GM19463 (cell line): ENCODE measurements at regions not wholly inside any gene's neighbourhood (a gene's known extent, or its start where the extent isn't known, plus 50 kb on each side); places are given as distances from the start of the nearest gene placed in this dataset.

Experiments used
- ATAC-seq: cut with Tn5 transposase; IDR thresholded peaks from one replicate; pipeline ENCODE4 v1.9.1; 2021; ENCODE audit warnings: mild to moderate bottlenecking, moderate library complexity; ENCODE audit not compliant: unreplicated experiment

DNA sequence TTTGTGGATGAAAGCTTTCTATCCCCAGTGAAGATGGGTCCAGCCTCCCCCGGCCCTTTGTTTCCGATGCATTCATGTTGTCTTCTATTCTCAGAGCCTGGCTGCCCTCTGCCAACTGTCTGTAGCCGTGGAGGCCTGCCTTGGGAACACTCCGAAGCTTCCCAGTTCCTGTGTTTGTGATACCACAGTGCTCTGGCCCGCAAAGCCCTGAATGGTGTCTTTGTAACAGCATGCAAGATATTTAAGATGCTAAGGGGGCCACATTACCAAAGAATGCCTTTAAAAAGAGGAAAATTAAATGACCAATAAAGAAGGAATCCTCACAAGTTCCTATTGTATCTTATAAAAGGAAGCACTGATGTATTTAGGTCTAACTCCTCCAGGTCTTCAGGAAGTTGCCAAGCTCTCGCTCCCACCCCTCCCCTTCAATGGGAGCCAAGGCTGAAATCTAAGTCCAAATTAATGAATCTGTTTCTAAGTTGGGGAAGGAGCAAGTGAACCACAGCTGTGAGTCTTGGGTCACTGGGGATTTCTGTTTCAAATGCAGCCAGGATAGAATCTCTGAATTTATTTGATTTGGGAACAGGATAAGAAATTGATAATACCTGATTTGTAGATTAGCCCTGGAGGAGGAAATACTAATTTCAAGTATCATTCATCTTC is 596.1 kb downstream of the QKI start:
- ATAC-seq: no peak

DNA sequence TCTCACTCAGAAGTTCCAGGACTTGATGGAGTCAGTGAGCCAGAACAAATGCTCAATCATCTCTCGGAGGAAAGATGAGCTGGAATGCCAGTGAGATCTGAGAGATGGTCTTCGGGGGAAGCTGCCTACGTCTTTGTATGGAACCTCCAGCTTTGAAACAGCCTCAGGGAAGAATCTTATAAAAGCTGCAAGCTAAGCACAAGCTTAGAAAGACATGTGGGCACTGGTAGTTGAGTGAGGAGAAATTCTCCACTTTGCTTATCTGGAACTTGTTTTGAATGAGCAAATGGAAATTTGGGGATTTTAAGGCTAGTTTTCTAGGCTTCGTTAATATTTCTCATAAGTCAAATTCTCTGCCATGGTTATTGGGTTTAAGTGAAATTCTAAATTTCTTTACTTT is 594.4 kb downstream of the QKI start:
- ATAC-seq: no peak

GRCh38 chr6:164007881-164008280 is 593.4 kb downstream of the QKI start:
- ATAC-seq: no peak

DNA sequence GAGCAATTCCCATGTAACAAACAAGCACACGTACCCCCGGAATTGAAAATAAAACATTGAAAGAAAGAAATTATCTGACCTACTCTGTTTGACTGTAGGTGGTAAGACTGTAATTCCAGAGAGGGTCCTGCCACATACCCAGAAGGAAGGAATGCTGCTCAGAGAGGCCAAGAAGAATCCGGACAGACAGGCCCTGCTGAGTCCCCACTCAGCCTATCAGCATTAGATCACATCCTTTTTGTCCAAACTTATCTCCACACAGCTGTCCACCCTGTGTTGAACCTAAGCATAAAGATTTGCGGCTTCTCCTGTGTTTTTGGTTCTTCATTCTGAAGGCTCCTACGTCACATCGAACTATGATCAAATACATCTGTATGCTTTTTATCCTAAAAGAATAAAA is 591.9 kb downstream of the QKI start:
- no peak for ATAC-seq

GRCh38 chr6:164005004-164005711 is 590.6 kb downstream of the QKI start:
- ATAC-seq: no peak

DNA sequence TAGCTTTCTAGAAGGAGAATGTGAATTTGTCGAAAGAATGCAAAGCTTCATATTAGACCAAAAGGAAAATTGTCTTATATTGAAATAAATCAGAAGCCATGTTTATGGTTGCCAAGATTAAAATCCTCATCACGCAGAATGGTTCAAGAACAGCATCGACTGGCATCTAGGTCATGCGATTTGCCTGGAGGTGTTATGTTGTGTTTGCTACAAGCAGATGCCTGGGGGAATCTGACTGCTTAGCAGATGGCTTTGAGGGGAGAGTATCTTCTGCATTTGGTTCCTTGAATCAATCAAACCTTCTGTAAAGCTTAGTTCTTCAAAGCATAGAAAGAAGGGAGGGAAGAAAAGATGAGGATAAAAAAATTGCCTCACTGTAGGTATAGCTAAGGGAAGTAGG is 585.8 kb downstream of the QKI start:
- no peak for ATAC-seq

DNA sequence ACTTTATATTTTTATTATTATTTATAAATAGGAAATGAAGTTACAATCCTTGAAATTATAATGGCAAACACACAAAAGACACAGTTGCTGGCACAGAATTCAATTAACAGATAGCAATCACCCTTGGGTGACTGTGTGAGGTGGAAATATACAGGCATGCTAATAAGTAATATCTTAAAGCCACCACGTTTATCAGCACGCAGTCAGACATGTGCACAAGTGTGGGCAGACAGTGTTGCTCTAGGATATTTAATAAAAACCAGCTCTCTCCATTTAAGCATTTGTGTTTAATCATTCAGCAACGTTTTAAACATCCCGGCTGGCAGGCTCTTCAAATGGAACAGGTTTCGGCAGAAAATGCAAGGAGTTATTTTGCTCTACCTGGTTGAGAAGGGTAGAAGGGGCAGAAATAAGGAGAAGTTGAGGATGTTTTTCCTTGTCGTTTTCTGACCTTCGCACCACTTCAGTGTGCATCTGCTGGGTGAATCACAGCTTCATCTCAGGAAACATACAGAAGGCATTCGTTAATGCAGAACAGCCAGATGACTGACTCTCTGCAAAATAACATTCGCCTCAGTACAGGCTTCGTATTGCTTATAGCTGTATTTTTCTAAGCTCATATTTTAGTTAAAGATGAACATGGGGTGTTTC is 585.1 kb downstream of the QKI start:
- no peak for ATAC-seq

DNA sequence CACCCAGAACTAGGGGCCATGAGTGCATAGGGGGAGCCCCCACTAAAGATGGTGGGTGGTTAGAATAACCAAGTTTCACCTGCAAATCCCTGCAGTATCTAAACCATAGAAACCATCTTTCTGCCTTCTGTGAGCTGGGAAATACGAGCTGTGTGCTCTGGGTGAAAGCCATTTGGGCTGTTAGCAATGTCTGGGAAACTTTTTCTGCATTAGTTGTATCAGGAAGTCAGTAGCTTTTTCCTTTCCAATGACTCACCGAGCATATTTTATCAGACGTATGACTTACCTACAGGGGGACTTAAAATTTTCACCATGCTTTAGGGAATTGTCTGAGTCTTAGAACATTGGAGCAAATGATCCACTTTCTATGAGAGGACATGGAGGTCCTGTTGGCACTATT is 584.0 kb downstream of the QKI start:
- ATAC-seq: no peak

- ATAC-seq: no peak
Observed at GRCh38 chr6:163996491-163996890, 582.0 kb downstream of the QKI start.

GRCh38 chr6:163994566-163994965 is 580.0 kb downstream of the QKI start:
- no peak for ATAC-seq

DNA sequence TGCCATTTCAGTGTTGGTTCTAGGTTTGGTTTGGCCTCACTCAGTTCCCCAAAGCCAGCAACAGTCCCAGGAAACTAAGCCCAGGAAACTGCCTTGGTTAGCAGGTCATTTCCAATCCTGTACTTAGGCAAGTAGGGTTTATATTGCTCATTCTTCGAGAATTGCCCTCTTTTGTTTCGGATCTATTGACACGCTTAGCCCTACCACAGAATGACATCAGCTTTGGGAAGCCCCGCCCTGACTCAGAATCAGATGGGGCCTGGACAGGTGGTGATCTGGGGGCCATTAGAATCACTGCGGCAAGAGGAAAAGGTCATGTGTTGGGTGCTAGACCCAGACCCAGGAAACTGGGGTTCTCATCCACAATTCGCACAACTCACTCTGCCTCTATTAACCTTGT is 578.2 kb downstream of the QKI start:
- peak; percentile 69 for ATAC-seq

DNA sequence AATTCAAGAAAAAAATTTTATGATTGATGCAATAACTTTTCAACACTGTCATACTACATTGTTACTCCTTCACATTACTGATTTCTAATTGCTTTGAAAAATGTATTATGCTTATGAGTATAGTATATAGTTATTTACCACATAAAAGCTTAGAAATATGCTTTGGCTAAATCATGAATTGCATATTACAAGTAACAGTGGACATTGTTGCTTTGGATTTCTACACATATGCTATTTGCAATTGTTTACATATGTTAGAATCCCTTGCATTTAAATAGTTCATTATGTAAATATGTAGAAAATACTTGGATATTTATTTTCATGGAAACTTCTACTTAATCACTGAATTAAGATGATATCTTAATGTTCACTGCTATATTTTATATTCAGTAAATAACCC is 577.5 kb downstream of the QKI start:
- no peak for ATAC-seq

DNA sequence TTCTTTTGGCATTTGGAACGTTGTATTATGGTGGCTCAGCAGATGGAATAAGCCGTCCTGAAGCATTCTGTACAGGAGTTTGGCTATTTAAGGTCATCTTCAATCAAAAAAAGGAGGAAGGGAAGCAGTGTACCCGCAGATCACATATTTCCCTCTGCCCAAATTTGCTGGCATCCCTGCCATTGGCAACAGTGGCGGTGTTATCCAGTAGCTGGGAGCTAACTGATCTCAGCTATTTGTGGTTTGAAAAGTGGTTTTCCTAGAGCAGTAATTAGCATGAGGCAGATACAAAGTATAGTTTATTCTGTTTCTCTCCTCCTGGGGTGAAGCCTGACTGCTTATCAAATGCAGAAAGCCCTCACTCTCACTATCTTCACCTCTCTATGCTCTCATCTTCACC is 576.8 kb downstream of the QKI start:
- ATAC-seq: no peak

DNA sequence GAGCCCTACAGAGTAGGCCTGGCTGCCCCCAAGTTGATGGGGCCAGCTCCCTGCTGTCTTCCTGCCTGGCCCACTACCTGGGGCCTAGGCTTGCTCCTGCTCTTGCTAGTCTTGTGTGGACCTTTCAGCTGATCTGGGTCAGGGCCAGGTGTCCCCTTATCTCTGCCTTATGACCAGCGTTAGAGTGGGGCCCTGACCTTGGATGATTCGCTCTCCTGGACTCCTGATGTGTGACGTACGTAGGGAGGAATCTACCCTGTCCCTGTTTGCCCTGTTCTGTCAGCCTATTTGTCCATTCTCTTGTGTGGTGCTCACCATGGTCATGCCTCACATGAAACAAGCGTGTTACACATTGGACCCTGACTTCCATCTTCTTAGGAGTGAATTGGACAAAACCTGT is 571.8 kb downstream of the QKI start:
- ATAC-seq: no peak

DNA sequence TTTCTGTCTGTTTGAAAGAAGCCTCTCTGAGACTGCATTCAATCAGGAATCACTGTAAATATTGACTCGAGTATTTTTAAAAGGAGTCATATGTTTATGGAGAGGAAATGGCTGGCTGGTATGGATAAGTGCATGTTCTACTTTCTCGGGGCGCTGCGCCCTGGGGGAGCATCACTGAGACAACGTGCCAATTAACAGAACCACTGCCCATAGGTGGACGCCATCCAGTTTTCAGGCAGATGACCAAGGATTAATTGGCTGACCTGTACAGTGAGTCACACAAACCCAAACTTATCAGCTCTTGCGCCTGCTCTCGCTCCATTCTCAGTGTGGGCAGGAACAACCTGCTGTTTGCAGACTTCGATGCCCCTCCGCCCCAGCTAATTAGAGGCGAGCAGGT is 571.2 kb downstream of the QKI start:
- ATAC-seq: no peak

- ATAC-seq: no peak
Observed at GRCh38 chr6:163985040-163985439, 570.5 kb downstream of the QKI start.

DNA sequence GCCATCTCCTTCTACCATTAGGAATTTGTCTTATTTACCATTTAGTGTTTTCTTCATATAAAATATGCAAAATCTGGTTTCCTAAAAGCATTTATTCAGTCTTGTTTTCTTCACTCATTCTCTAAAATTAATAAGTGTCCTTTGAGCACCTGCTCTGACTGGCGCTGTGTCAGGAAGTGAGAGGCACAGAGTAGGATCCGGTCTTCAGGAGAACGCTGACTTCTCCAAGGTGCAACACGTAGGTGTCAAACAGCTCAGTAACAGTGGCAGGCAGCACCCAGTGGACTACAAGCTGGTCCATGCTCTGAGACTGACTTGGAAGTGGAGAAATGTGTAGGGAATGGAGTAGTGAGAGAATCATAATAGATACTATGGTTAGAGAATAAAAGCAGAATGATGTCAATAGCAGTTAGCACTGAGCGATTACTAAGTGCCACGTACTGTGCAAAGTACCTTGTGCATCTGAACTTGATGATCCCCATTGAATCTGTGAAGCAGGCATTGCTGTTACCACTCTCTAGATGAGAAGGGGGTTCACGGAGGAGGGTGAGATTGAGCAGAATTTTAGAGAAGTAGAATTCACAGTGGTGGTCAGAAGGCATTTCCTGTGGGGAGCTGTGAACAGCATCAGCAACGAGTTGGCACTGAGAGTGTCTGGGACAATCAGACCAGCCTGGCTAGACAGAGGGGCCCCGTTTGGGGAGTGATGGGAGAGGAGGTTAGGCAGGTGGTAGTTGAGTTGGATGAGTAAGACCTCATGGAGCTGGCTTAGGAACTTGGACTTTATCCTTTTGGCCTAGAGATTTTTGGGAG is 569.8 kb downstream of the QKI start:
- ATAC-seq: no peak

DNA sequence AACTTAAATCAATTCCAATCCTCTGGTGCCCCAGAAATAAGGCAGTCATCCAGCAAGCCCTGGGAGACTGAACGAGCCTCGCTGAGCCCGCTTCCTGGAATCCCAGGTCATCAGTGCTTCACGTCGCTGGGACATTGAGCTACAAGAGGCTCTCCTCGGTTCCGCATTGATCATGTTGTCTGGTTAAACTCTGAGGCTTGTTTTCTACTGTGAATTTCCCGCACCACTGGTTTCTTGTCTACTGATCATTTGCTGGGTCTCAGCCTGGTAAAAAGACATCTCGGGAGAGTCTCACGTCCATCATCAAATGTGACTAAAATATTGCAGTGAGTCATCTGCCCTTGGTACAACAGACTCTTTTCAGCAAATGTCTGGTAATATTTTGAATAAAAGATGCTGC is 569.2 kb downstream of the QKI start:
- ATAC-seq: no peak

GRCh38 chr6:163974322-163974721 is 559.8 kb downstream of the QKI start:
- ATAC-seq: no peak

DNA sequence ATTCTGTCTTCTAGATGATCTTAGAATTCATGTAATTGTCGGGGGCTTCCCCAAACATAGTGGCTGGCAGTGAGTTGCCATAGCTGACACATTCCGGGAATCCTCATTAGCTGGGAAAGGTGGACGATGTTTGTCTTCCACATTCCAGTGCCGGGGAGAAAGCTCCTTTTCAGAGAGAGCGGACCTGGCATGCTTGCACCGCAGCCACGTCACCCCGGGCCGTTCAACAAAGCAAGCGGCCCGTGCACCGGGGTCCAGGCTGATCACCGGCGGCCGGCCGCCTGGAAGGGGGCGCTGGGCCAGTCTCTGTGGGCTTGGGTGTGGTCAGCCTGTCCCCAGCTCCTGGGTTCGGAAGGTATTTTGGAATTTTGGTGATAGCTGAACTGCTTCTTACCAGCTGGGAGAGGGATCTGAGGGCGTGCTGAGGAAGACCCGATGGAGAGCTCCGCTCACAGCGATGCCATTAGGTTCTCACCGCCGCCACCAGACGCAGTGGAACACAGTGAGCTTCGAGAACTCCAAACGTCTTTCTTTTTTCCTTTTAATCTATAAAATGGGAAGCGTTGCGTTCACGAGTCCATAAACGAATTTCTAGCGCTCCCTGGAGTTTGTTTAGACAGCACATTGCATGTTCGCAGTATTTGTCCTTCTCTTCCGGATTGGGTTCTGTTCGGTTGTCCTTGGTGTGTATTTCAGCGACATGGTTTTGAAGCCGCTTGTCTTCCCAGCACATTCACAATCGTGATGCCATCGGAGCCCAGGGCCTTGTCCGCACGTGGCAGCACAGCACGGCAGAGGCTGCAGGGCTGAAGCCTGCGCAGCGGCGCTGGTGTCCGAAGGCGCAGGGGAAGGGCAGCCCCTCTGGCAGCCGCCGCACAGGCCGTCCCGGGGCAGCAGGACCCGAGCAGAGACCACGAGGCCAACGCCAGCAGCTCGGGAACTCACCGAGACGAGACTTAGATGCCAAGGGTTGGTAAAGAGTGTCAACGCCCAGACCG is 557.6 kb downstream of the QKI start:
- ATAC-seq: no peak
